GM12864 (cell line): ENCODE measurements at regions not wholly inside any gene's neighbourhood (a gene's known extent, or its start where the extent isn't known, plus 50 kb on each side); places are given as distances from the start of the nearest gene placed in this dataset.
"Not testable (repeated sequence)": the region's sequence is repeated elsewhere in the genome, so short reads cannot be mapped to it uniquely, and the experiment has no call there.

Experiments used
- DNase-seq: peaks from one replicate; pipeline ENCODE4 v3.0.0-alpha.2; 2011; ENCODE audit warnings: low read depth
- H3K4me3 ChIP-seq: 2 replicates; pipeline ENCODE4 v1.5.1; 2011; ENCODE audit warnings: mild to moderate bottlenecking, low read depth, low read length, control low read depth
- CTCF ChIP-seq: IDR thresholded peaks from 2 replicates; pipeline ENCODE4 v1.5.1; 2011; ENCODE audit warnings: low read depth, mild to moderate bottlenecking, moderate library complexity, low read length, control low read depth, inconsistent platforms; ENCODE audit errors: missing control alignments

- no peak for TF ChIP-seq CTCF
- H3K4me3 ChIP-seq, result no peak overlapping the region
- DNase-seq, result no peak
These were observed 125.8 kb upstream of the RXFP1 start for GRCh38 chr4:158395889-158396288.

- no peak for DNase-seq
- H3K4me3 ChIP-seq, result no peak overlapping the region
- TF ChIP-seq CTCF, result no peak
These were observed 123.9 kb upstream of the RXFP1 start for GRCh38 chr4:158397781-158398180.

DNA sequence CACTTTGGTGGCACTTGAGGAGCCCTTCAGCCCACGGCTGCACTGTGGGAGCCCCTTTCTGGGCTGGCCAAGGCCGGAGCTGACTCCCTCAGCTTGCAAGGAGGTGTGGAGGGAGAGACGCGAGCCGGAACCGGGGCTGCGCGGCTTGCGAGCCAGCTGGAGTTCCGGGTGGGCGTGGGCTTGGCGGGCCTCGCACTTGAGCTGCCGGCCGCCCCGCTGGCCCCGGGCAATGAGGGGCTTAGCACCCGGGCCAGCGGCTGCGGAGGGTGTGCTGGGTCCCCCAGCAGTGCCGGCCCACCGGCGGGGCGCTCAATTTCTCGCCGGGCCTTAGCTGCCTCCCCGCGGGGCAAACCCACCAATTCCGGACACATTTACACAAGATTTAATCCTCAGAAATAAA lies 113.7 kb upstream of the RXFP1 start:
- not testable (repeated sequence) for H3K4me3 ChIP-seq, DNase-seq

DNA sequence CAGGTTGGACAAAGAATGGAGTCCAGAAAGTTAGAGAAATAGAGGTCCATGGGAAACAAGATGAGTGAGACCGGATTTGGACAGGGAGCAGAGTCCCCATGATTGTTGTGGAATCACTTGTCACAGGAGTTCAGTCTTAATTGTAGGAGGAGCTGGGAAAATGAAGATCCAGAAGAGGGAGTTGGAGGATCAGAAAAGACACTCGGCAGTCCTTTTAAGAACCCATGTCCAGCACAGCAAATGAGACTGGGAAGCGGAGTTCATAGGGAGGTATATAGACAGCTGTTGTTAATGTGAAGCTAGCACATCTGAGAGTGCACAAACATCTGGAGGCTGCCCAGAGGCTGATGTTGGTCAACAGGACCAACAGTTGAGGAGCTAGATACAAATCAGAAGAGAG lies 111.4 kb upstream of the RXFP1 start:
- DNase-seq, result no peak
- H3K4me3 ChIP-seq, result no peak overlapping the region
- TF ChIP-seq CTCF, result no peak

- DNase-seq, result no peak
- no peak overlapping the region for H3K4me3 ChIP-seq
- TF ChIP-seq CTCF, result no peak
These were observed 110.4 kb upstream of the RXFP1 start for GRCh38 chr4:158411269-158411668.

DNA sequence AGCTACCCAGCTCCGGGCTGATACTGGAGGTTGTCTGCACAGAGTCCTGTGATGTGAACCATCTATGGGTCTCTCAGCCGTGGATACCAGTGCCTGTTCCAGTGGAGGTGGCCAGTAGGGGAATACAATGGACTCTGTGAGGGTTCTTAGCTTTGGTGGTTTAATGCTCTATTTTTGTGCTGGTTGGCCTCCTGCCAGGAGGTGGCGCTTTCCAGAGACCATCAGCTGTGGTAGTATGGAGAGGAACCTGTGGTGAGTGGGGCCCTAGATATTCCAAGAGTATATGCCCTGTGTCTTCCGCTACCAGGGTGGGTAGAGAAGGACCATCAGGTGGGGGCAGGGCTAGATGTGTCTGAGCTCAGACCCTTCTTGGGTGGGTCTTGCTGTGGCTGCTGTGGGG lies 103.0 kb upstream of the RXFP1 start:
- not testable (repeated sequence) for DNase-seq, H3K4me3 ChIP-seq
- peak; percentile 29 for TF ChIP-seq CTCF

DNA sequence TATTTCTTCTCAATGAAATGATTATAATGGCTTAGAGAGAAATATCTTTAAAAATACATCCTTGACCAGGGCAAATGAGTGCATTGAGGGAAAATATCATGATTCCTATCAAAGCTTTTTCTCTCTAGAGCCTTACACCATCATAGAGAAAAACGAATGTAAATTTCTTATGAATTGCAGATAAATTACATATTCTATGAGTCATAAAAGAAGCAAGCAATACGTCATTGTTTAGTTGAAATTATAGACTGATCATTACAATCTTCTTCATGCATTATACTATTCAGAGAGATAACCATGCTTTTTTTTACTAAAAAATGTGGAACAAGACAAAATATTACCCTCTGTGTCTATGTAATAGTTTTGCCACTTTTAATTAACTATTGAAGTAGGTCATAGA lies 100.9 kb upstream of the RXFP1 start:
- no peak for DNase-seq
- H3K4me3 ChIP-seq, result no peak overlapping the region
- TF ChIP-seq CTCF, result no peak

- no peak for TF ChIP-seq CTCF
- no peak for DNase-seq
- no peak overlapping the region for H3K4me3 ChIP-seq
These were observed 99.1 kb upstream of the RXFP1 start for GRCh38 chr4:158422546-158422945.
